AG09319 (cell line): ENCODE measurements at regions not wholly inside any gene's neighbourhood (a gene's known extent, or its start where the extent isn't known, plus 50 kb on each side); places are given as distances from the start of the nearest gene placed in this dataset.

Experiments used
- DNase-seq: peaks from one replicate; pipeline ENCODE4 v3.0.0-alpha.2; 2010; ENCODE audit warnings: low read depth; ENCODE audit errors: extremely low read depth
- CTCF ChIP-seq: IDR thresholded peaks from 2 replicates; pipeline ENCODE4 v1.5.1; 2011; ENCODE audit warnings: low read depth, mild to moderate bottlenecking, inconsistent platforms, low read length, moderate library complexity

- DNase-seq: no peak
- no peak for TF ChIP-seq CTCF
Observed at GRCh38 chr10:109207361-109207760, 716.0 kb downstream of the XPNPEP1 start.

- no peak for TF ChIP-seq CTCF
- no peak for DNase-seq
Observed at GRCh38 chr10:109205929-109206585, 717.3 kb downstream of the XPNPEP1 start.

DNA sequence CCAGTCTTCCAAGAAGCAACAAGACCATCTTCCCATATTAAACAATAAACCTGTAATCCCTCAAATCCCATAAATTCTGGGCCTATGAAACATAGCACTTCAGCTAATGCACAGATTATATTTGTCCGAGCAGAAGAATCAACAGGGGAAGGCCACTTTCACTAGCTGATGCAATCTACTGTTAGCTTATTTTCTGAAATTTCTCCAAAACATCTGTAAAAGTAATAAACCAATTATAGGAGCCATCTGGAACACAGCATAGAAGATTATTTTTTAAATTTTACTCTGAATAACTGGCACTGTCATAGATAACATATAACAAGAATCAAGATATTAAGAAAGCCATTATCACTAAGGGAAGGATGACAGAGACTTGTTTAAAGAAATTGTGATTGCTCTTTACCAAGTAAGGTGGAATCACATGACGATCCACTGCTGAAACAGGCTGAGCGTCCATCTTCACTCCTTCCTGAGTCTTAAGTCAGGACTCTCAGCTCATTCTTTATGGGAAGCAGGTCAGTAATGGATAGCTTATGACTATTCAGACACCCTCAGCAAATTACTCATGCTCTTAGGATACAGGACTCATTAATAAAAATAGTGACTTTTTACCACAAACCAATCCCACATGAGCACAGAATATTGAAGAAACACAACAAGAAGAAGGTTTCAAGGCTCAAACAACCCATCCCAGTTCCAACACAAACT is 719.5 kb downstream of the XPNPEP1 start:
- no peak for TF ChIP-seq CTCF
- DNase-seq: no peak

DNA sequence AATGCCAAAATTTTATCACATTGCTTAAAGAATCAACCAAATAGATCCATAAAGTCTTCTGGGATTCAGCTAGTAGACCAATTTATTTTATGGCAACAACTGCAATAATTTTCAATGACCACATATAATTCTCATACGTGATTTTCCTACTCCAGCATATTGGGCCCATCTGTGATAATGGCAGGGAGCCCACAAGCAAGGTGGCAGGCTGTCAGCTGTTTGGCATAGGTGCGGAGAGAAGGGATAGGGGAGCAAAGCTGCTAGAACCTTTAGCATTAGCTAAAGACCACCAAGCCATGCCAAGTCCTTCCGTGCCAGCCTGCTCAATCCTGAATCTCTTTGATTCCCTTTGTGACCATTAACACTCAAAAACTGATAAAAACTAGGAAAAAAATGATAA is 721.2 kb downstream of the XPNPEP1 start:
- no peak for DNase-seq
- TF ChIP-seq CTCF: no peak

DNA sequence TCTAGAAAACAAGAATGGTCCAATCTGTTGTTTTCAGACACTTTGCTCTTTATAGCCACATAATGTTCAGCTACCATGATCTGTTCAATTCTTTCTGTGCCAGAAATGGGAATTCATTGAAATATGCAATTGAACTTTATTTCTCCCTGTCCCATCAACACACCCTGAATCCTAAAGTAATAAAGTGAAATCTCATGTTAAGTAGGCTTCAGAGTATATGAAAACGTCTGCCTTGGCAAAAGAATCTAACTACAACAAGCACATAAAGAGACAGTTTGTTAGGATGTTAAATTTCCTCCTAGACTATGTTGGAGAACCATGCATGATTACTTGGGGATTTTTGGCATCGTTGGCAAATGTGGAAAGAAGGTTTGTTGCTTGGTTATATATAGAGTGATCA is 722.7 kb downstream of the XPNPEP1 start:
- DNase-seq: no peak
- no peak for TF ChIP-seq CTCF

GRCh38 chr10:109191823-109192222 is 731.5 kb downstream of the XPNPEP1 start:
- no peak for TF ChIP-seq CTCF
- no peak for DNase-seq

- no peak for TF ChIP-seq CTCF
- no peak for DNase-seq
Observed at GRCh38 chr10:109191341-109191740, 732.0 kb downstream of the XPNPEP1 start.
